IPS DF 4.7 (cell line): ENCODE measurements at regions not wholly inside any gene's neighbourhood (a gene's known extent, or its start where the extent isn't known, plus 50 kb on each side); places are given as distances from the start of the nearest gene placed in this dataset.

Experiments
- DNase-seq: peaks from one replicate; pipeline ENCODE4 v3.0.0-alpha.2; 2013; ENCODE audit warnings: low spot score; ENCODE audit errors: extremely low read depth

DNA sequence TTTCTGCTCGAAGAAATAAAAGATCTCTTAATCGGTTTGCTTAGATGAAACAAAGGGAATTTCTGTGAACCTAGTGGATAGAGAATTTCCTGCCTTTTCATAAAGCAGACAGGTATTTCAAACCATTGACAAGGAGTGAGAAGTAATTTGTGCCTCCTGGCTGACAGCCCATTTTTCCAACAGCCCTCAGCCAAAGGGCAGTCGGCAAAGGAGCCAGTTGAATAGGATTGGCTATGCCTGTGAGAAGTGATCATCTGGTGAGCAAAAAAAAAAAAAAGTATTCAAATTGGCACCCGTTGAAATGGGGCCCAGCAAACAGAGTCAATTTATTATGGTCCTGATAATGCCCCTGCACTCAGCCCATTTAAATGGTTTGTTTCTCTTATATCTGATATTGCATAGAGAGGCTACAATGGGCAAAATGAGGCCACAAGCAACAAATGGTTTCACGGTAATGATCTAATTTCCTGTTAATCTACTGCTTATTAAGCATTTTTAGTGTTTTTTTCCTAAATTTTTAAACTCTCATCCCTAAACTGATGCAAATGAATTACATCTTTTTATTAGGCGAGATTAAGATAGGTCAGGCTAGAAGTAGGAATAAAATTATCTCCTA lies 477.5 kb downstream of the NUF2 start:
- DNase-seq: no peak

GRCh38 chr1:163807331-163808049 lies 485.7 kb downstream of the NUF2 start:
- no peak for DNase-seq

DNA sequence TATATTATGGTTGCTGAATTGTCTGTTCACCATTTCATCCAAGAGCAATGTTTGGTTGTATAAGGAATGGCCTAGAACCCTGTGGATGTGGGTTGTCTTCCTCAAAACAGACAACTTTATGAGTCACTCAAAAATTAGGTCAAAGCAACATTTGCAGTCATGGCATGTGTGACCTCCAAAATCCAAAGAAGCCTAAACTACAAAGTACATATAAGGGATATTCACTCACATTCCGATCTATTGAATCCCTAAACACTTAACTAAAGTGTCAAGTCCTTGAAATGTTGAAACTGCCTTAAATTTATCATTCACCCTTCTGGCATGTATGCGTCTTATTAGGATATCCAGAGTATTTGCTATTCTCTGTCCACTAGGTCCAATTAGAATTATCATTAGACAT lies 491.5 kb downstream of the NUF2 start:
- DNase-seq: no peak

DNA sequence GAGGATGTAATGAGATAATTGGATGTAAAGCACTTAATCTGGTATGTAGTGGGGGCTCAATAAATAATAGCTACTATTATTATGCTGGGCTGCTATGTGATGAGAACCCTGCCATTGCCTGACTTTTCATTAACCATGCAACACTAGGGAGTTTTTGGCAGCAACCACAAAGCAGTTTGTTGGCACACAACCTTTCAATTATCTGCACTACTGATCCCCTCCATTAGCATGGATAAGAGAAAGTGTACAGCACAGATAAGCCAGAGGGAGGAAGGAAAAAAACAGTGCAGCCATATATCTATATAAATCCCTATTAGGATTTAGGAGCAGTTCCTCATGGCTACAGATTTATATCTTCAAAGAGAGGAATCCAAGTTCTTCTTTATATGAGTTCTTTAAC lies 498.5 kb downstream of the NUF2 start:
- no peak for DNase-seq

DNA sequence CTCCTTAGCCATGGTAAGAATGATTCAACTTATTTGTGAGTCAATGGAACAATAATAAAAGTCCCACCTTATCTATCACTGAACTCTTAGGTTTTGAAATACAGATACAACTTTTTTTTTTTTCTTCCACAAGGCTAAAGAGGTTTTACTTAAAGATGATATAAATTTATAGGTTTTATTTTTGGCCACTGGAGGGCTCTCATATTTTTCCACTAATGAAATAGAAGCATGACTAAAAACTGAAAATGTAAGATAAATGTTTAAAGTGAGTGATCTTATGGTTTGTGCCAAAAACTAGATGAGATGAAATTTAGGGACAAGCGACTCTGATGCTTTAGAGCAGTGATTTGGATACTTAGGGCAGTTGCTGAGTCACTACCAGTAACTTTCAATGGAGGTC lies 499.0 kb downstream of the NUF2 start:
- no peak for DNase-seq

GRCh38 chr1:163821679-163822078 lies 499.9 kb downstream of the NUF2 start:
- no peak for DNase-seq

- DNase-seq: no peak
Measured at GRCh38 chr1:163823017-163823416, 501.3 kb downstream of the NUF2 start.

DNA sequence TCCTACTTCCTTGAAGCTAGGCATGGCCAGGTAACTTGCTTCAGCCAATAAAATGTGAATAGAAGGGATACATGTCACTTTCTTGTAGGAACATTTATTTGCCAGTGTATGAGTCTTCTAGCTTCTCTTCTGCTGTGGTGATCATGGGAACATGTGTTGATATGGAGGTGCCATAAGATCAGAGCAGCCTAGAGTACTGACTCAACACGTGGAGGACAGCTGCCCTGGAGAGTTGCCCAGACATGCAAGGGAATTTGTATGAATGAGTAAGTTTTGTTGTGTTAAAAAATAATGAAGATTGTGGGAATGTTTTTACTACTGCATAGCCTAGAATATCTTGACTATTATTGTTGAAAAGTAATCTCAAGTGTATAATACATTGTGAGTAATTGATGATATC lies 502.3 kb downstream of the NUF2 start:
- no peak for DNase-seq

DNA sequence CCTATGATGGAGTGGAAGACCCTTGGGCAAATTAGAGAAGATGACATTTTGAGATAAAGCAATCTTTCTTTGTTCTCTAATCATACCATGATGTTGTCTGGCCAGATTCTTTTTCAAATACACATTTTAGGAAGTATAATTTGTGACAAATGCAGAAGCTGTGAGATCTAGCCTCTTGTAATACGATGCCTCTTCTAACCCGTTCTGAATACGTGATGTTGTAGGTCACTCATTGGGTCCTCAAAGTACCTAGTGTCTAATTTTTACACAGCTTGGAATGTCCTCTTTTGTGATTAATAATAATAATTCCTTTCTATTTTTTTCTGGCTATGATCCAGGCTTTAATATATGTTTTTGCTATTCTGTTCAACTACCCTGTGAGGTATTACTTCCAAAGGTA lies 502.7 kb downstream of the NUF2 start:
- DNase-seq: no peak

DNA sequence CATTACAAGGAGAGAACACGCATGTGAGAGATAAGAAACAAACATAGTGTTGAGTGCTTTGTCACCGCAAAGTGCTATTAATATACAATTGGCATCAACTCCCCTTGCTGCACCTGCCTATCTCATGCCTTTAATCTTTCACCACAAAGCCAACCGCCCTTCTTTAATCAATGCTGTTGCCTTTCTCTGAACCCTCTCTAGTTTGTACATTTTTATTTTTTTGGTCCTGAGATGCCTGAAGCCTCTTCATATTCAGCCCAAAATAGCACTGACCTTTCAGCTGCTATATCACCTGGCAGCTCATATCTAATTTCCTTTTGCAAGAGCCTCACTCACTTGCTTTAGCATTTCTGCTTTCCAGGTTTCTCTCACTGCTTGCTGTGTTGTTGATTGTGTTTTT lies 504.7 kb downstream of the NUF2 start:
- no peak for DNase-seq

DNA sequence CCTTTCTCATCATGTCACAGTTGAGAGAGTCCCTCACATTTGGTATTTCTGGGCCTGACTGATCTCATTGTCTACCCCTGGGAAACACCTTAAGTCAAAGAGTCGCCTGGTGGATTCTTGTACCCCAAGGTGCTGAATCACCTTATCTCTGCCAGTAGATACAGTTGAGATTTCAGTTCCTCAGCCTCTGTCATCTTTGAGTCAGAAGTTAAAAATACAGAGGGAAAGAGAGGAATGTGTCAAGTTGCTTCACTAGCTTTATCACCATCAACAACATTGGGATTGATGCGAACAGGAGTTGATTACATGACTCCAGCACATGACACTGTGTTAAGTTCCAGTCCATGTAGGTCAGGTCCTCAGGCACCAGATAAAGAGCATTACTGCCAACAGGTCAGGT lies 513.0 kb downstream of the NUF2 start:
- no peak for DNase-seq

GRCh38 chr1:163836481-163836880 lies 514.7 kb downstream of the NUF2 start:
- no peak for DNase-seq

- DNase-seq: no peak
Measured at GRCh38 chr1:163837206-163837605, 515.5 kb downstream of the NUF2 start.

DNA sequence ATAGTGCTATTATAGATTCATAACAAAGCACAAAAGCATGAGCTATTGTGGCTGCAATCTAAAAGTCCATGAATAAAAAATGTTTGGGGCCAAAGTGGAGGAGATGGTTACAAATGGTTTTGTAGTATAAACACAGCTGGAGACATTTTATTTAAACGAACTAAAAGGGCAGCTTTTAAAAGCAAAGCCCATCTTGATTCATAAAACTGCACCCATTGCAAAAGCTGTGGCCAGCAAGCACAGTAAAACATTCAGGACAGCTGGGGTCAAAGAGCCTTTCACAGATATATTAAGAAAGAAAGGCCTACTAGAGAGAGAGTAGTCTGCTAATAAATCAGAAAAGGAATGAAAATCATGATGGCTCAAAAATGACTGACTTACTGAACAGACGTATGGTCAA lies 520.8 kb downstream of the NUF2 start:
- DNase-seq: no peak

- no peak for DNase-seq
Measured at GRCh38 chr1:163844459-163844858, 522.7 kb downstream of the NUF2 start.

- no peak for DNase-seq
Measured at GRCh38 chr1:163845279-163845678, 523.5 kb downstream of the NUF2 start.

DNA sequence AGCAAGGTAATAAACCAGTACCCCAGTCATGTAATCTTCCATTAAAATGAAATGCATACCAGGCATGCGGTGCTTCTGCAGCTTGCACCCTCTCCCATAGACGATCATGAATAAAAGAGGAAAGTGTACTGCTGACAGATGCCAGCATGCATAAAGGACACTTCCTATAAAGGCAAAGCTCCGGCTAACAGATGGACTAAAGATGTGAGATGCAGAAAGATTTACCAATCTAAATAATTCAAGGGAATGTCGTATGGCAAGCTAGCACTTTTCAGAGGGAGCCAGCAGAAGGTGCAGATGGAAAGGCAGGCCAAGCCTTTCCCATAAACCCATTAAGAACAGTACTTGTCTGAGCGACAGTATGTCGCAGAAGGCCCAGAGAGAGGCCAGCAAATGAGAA lies 542.0 kb downstream of the NUF2 start:
- DNase-seq: no peak

- DNase-seq: no peak
Measured at GRCh38 chr1:163864207-163864606, 542.5 kb downstream of the NUF2 start.

GRCh38 chr1:163866564-163866963 lies 544.8 kb downstream of the NUF2 start:
- no peak for DNase-seq

GRCh38 chr1:163870666-163871065 lies 548.9 kb downstream of the NUF2 start:
- DNase-seq: no peak

- DNase-seq: no peak
Measured at GRCh38 chr1:163872067-163872466, 550.3 kb downstream of the NUF2 start.

- DNase-seq: no peak
Measured at GRCh38 chr1:163874070-163874469, 552.3 kb downstream of the NUF2 start.

DNA sequence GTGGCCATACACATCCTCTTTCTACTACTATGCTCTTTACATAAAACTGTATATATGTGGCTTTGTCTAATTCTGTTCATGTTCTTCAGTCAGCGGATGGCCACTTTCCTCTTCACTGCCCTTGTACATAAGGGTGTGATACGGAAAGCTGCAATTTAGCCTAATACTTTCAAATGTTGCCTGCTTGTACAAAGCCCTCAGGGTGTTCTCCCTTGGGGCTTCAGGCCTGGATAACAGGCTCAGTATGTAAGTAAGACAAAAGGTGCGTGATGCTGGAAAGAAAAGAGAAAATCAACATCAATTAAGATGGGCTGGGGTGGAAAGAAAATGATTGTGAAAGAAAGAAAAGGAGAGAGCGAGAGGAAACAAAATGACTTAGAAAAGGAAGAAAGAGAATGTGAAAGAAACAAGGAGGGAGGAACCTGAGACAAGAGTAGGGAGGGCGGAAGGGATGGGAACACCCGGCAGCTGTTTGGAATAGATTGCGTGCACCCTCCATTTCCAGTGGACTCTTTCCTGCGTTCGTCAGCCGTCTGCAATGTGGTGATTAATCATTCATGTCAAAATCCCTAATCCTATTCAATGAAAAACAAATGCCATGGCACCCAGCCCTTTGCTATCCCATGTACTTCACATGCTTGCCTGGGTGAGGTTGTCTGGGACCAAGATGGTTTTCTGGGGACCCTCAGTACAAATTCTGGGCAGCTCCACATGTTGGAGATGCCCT lies 553.6 kb downstream of the NUF2 start:
- DNase-seq: no peak
